Epithelial cell of esophagus (primary cell): ENCODE measurements at regions not wholly inside any gene's neighbourhood (a gene's known extent, or its start where the extent isn't known, plus 50 kb on each side); places are given as distances from the start of the nearest gene placed in this dataset.

ENCODE experiments used
- DNase-seq: peaks from one replicate; pipeline ENCODE4 v3.0.0; 2010; ENCODE audit warnings: low read depth
- H3K4me3 ChIP-seq: 2 replicates; pipeline ENCODE4 v1.5.1; 2011; ENCODE audit warnings: mild to moderate bottlenecking, low read length, control low read depth
- CTCF ChIP-seq: IDR thresholded peaks from 2 replicates; pipeline ENCODE4 v1.5.1; 2011; ENCODE audit warnings: low read depth, mild to moderate bottlenecking, low read length, control low read depth, inconsistent platforms; ENCODE audit not compliant: insufficient read depth; ENCODE audit errors: missing control alignments

GRCh38 chr5:158285698-158286097, 426.8 kb upstream of the CLINT1 start:
- DNase-seq, result no peak
- TF ChIP-seq CTCF, result no peak
- H3K4me3 ChIP-seq, result no peak overlapping the region

- TF ChIP-seq CTCF, result no peak
- no peak for DNase-seq
These were observed 425.3 kb upstream of the CLINT1 start for GRCh38 chr5:158284242-158284641.

GRCh38 chr5:158283397-158283796, 424.5 kb upstream of the CLINT1 start:
- no peak for TF ChIP-seq CTCF
- no peak for DNase-seq
- H3K4me3 ChIP-seq, result no peak overlapping the region

More at GRCh38 chr5:158284242-158284641, 425.3 kb upstream of the CLINT1 start:
- no peak overlapping the region for H3K4me3 ChIP-seq

- DNase-seq, result no peak
- H3K4me3 ChIP-seq, result no peak overlapping the region
- TF ChIP-seq CTCF, result no peak
These were observed 419.4 kb upstream of the CLINT1 start for GRCh38 chr5:158278216-158278925.

- no peak for TF ChIP-seq CTCF
- no peak overlapping the region for H3K4me3 ChIP-seq
- no peak for DNase-seq
These were observed 418.3 kb upstream of the CLINT1 start for GRCh38 chr5:158277276-158277675.

GRCh38 chr5:158276692-158277091, 417.7 kb upstream of the CLINT1 start:
- H3K4me3 ChIP-seq, result no peak overlapping the region
- no peak for DNase-seq
- TF ChIP-seq CTCF, result no peak

GRCh38 chr5:158275511-158275910, 416.6 kb upstream of the CLINT1 start:
- no peak overlapping the region for H3K4me3 ChIP-seq
- no peak for DNase-seq
- TF ChIP-seq CTCF, result no peak
